HG03469 (cell line): ENCODE measurements at regions not wholly inside any gene's neighbourhood (a gene's known extent, or its start where the extent isn't known, plus 50 kb on each side); places are given as distances from the start of the nearest gene placed in this dataset.

Source experiments
- ATAC-seq: cut with Tn5 transposase; IDR thresholded peaks from one replicate; pipeline ENCODE4 v1.9.1; 2021; ENCODE audit warnings: mild to moderate bottlenecking, moderate library complexity, moderate number of reproducible peaks; ENCODE audit not compliant: unreplicated experiment

DNA sequence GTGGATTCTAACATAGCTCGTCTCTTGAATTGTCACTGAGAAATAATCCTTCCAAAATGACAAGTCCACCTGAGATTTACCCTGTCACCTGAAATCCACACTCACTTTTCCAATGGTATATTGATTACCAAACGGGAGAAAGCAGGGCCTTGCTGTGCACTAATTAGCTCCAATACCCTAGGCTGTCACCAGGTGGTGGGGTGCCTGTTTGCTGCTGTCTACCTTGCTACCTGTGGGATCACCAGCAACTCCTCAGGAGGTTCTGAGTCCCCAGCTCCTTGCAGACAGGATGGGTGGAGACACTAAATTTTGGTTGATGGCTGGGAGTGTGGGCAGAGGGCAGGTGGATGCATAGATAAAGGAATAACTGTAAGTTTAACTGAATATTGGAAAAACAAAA is 237.2 kb upstream of the ZNF32 start:
- no peak for ATAC-seq

DNA sequence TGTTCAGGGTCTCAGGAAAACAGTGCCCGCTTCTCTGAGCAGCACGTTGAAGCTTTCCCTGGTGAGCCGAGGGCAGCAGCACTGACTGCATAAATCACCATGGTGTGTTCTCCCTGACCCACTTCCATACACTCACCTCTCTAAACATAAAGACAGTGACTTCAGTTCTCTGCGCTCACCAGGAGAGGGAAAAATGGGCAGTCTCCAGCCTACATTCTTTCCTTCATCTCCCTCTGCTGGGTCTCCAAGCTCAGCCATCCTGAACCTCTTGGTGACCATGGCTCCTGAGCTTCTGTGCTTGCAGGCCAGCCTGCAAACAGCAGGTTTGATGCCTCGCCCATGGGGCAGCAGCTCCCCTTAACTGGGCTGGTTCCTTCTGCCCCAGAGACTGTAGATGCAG is 236.6 kb upstream of the ZNF32 start:
- ATAC-seq, result no peak

DNA sequence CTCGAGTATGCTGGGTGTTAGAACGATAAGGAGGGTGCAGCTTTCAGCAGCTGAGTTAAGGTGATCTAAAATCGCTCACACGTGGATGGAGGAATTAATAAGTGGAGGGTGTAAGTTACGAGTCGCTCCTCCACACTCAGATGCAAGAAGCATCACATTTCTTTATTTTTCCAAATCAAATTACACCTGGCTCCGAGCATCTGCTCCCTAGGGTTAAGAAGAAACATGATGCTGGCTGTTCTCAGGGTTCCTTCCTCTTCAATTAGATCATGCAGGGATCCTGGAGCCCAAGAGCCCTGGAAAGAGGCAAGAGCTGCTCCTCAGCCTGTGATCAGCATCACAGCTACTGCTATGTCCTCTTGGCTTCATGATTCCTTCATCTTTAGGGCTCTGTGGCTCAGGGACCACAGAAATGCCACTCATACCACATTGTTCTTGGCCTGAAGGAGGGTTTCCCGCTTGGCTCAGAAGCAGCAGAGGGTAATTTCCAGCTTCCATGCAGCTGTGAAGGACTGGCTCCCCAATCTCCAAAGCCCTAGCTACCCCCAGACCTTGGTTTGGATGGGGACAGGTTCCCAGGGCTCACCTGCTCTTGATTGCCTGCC is 235.9 kb upstream of the ZNF32 start:
- no peak for ATAC-seq

DNA sequence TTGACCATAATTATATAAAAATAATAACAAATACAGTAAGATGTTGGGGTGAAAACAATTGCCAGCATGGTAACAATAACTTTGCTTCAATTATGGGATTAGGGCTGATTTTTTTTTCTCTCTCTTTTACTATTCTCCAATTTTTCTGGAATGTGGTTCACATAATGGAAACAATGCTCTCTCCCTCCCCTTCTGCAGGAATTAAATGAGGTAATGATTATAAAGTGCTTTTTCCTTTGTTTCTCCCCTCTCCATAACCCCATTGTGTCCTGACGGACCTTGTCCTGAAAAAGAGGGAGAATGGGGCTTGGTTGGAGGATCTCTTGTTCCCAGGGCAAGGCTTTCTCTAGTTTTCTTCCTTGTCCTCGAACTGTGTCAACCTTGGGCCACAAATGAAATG is 234.0 kb upstream of the ZNF32 start:
- no peak for ATAC-seq

DNA sequence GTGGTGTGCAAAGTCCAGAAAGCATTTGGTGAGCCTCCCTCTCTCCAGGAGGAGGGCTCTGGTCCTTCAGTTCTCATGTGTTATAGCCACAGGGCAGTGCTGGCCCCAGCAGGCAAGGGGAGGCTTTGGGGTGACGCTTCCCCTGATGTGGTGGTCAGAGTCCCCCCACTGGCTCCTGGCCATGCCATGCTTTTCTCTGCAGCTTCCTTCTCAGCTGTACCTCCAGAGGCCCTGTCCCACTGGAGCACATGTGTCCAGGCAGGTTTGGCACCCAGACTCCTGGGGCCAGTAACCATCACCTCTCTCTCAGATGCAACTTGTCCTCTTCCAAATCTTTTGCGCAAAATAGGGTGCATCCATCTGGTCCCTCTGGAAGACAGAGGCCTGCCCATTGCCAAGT is 233.0 kb upstream of the ZNF32 start:
- no peak for ATAC-seq

DNA sequence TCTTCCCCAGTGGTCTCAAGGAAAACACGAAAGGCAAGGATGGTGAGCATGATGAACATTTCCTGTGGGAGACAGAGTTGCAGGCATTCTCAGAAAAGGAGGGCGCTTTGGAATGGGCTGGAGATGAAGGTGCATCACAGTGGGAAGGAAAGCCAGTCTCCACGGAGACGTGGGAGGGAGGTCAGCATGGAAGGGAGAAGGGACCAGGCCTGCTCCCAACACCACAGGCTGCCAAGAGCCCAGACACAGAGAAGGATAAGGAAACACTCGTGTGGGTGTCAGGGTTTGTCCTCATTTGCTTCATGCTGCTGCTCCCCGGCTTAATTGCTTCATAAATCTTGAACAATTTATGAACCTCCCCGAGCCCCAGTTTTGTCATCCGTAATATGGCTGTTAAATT is 231.5 kb upstream of the ZNF32 start:
- no peak for ATAC-seq

DNA sequence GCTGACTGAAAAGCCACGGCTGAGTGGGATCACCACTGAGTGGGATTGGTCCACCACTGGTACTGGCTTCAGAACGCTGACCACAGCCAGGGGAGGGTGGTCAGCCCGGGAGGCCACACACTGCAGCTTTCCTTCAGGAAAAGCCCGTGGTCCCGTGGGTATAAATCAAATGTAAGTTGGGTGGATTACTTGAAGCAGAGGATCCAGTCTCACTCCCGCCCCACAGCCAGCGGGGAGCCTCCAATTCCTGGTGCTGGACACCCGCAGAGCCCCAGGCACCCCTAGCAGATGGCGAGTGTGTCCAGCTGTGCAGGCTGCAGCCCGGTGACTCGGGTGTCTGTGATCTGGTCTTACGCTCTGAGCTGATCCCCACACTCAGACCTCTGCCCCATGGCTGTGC is 231.1 kb upstream of the ZNF32 start:
- ATAC-seq, result no peak

DNA sequence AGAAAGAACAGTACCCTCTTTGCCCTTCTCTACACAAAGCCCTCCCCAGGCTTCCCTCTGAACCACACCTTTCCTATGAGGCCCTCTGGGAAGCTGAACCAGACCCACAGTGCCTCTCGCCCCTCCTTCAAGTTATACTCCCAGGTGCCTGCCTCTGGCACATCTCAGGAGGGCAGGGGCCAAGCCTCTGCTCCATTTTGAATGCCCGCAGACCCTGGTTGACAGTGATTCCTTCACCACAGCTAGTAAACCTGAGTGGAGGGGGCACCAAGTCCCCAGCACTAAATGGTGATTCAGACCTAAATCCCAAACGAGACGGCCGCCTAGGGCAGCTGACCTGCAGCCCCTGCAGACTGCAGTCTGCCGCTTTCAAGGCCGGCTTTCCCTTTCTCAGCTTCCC is 230.5 kb upstream of the ZNF32 start:
- no peak for ATAC-seq

DNA sequence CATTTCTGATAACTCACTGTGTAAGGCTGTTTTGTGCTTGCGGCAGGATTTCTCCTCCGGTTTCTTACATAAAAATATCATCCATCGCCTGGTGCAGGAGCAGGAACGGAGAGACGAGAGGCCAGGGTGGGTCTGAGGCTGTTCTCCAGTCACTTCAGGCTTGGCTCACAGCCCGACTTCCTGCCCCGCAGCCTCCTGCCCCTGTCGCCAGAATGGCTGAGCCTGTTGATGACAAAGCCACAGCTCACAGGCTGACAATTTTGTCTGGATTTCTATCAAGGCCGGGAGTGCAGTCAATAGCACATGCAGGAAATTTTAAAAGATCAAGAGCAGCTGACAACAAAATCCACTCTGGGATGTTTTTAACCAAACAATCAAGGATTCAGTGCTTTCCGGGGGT is 229.7 kb upstream of the ZNF32 start:
- ATAC-seq, result no peak

DNA sequence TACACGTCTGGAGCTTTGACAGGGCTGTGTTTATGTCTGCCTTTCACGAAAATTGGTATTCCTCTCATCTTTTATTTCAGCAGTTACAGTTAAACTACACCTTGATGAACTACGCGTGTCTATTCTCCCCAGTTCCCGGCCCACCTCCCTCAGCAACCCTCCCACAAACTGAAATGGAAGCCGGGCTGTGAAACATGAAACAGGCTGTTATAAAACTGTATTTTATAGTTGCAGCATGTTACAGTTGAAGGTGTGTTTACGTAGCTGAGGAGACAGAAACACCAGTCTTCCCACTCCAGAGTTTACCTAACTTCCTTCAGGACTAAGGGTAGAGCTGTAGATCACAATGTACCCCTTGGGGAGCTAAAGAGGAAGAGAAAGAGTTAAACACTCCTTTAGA is 228.3 kb upstream of the ZNF32 start:
- no peak for ATAC-seq

DNA sequence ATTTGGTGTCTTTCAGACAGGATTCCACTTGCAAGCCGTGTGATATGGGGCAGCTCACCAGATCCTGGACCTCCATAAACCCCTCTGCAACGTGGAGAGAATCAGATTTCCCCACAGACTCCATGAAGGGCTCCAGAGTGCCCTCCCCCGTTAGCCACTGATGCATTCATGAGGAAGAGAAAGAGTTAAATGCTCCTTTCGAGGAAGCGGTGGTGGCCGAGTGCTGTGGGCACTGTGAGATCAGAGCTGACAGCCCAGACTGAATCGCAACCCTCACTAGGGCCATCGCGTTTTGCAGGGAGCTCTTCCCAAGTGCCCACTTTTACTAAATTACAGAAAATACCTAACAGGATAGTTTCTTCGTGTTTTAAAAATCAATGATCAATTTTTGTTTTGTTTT is 226.3 kb upstream of the ZNF32 start:
- ATAC-seq, result no peak

DNA sequence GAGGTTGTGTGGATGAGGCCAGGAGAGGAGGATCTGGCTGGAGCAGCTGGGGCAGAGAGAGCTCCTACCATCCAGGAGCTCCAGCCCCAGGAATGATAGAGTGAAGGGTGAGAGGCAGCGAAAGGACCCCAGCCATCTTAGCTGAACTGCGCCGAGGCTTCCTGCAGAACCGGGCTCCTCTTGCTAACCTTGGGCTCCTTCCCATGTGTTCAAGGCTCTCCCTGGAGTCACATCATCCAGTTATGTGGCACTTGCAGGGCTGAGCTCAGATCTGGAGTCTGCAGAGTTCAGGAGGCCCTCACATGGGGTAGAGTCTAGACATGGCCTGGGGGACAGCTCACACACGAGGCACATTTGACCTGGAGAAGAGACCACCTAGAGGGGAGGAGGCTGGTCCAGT is 225.0 kb upstream of the ZNF32 start:
- no peak for ATAC-seq

DNA sequence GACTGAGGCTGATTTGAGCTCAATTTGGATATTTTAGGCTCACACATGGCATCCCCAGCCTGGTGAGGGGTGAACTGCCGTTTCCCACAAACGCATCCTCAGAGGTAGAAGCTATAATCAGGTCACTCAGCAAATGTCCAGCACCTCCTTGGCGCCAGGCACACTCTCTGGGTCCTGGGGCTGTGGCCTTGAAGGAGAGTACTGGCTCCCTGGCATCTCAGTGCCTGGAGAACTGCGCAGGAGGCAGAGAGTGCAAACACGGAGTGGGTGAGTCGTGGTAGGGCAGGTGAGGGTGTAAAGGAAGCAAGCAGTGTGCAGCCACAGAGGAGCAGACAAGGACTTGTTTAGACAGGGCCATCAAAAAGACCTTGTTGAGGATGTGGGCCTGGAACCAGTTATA is 224.0 kb upstream of the ZNF32 start:
- ATAC-seq, result no peak

DNA sequence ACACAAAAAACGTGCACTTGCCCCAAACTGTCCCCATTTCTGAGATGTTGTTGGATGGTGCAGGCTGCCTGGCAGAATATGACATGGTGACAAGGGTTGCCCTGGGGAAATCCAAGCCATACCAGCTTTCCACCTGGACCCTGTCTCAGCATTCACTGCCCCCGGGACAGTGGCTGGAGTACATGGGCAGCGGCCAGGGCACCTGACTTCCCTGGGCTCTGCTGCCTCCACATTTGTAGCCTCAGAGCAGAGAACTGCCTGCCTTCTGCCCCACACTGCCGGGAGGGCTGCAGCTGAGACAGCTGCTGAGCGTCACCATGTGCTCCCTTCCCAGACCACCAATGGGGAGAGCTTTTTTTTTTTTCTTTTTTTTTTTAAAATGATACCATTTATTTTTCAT is 222.9 kb upstream of the ZNF32 start:
- no peak for ATAC-seq

DNA sequence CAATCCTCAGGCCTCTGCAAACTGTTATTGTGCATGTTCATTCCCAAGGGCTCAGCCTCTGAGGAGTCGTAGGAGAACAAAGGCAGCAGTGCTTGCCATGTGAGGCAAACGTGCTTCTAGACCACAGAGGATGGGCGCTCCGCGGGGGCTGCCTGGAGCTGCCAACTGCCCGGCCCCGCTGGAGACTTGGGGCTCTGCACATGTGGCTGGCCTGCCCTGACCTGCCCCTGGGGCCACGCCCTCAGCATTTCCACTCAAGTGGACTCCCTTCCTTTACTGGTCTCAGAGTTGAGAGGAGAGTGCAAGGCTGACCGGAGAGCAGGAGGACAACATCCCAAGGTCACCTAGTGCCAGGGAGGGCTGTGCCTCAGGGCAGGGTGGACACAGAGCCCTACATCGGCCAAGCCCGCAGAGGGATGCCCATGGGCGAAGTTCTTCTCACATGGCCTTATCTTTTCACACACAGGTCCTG is 222.3 kb upstream of the ZNF32 start:
- ATAC-seq, result no peak

DNA sequence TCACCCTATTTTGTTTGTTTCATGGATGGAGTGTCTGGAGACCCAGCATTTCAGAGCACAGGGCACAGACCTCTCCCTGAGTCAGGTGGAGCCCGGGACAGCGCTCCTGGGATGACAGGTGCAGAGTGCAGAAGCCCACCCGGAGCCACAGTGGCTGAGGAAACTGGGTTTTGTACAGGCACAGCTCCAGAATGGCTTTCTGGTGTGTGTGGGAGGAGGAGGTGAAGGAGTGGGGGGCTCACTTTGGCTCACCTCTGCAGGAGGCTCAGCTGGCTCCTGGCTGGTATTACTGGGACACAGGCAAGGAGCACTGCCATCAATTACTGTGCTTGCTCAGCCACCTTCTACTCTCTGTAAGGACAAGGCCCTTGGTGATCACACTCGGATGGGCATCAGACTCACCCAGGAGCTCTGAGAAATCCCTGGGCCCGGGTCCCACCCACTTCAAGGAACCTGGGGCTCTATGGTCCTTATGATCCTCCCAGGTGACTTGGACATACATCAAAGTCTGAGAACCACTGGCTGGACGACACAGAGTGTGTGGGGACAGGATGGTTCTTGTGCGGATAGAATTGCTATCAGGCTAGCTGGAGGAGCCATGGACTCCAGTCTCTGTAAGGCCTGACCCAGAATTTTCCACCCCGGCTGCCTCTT is 221.1 kb upstream of the ZNF32 start:
- ATAC-seq, result no peak

DNA sequence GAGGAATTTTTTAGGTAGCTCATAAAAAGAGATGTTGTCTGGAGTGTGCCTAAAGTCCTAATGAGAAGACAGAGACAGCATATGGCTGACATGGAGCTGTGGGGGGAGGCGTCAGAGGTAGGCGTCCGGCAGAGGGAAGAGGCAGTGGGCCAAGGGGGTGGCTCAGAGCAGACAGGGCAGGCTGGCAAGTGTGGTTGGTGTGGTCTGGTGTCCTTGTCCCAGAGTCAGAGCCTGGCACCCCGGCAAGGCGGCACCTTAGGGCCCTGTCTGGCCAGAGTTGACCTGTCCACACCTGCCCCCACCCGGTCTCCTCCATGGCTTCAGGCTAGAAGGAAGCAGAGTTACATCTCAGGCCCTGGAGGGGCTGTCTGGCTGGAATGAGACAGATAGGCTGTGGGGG is 220.3 kb upstream of the ZNF32 start:
- no peak for ATAC-seq

DNA sequence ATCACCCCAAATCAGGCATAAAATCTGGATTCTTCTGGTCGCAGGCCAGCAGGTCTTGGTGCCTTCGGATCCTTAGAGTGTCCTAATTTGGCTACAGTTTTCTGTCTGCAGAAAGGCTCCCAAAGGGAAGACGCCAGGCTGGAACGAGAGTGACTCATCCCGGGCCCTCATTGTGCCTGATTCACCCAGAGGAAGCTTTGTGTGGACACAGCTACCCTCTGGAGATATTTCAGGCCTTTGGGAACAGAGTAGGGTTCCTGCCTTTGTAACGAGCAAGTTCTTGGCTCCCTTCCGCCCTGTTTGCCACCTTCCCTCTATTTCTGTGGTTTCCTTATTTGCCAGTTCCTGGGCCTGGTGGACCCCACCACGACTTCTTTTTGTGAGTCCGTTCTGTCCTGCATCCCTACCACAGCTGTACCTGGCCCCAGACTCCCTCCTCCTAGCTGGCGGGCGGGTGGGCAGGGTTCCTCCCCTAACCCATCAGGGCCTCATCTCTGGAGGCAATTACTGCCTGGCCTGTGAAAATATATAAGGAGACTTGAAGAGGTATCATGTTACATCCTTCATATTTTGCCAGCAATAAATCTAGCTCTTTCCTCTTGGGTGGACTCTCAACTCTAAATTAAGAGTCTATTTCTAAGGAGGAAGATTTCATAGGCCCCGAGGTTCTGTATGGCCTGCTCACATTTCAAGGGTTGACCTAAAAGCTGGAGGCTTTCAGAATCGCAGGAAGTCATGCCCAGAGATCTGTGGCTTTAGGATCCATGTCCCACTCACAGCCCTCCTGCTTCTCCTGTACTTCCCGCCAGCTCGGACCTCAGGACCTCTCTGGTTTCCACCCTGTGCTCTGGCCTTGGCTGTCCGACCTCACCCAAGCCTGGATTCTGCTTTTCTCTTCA is 219.2 kb upstream of the ZNF32 start:
- ATAC-seq, result no peak

DNA sequence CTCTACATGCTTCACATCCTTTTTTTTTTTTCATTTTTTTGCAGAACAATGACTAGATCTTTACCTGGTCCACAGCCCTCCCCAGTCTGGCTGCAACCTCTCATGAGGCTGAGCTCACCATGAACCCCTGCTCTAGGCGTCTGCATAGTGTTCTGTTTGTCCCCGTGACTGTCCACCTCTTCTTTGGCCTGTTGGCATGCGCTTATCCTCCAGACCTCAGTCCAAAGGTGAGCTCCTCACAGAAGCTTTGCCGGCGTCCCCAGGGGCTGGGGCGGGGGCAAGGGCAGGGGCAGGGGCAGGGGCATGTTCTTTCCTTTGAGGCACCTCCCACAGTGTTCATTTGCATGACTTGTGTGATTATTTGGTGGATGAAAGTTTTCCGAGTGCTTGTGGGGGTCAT is 218.4 kb upstream of the ZNF32 start:
- ATAC-seq, result no peak

DNA sequence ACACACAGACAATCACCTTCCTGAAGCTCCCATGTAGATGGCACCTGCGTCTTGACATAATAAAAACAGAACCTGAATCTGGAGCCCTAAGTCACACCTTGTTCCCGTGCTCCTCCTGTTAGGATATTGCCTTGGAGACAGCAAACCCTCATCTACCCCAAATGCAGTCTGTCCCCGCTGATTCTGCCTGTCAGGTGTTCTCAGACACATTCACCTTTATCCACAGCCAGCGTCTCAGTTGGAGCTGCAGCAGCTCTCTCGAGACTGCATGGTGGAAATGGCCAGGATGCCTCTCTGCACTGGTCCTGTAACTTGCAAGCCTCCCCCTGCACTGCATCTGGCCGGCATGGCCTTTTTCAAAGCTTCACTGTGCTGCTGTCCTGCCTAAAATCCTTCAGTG is 218.0 kb upstream of the ZNF32 start:
- no peak for ATAC-seq

DNA sequence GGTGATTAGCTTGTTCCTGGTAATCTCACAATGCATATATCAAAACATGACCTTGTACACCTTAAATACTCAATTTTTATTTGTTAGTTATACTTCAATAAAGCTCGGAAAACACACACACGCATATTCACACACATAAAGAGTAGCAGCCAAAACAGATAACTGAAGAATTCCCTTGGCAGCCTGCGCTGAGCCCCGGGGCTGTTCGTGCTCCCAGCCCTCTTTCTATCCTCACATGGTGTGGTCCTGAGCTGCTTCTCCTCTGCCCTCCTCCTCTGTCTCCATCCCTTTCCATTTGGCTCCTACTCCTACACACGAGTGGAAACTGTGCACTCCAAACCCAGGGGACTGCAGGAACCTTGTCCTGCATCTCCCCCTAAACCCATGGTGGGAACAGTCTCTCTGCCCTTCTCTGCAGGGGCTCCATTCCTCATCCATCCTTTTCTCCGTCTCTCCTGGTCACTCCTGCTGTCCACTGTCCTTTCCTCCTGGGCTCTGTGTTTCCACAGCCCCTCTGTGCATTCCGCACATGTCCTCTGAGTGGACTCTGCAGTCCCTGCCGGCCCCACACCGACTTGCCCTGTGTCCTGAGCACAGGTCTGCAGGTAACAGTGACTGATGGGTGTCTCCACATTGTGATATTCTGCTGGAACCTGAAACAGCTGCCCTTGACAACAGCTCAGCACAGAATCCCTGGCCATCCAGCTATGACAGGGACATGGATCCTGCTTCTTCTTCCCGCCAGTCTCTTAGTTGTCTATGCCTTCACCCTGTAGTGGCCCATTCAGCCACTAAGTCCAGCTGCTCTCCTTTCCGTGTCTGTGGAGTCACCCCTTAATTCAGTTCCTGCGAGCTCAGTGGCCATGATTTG is 216.8 kb upstream of the ZNF32 start:
- no peak for ATAC-seq
